Stimulated activated CD8-positive, alpha-beta memory T cell treated with anti-CD3 and anti-CD28 coated beads, Interleukin-15, amount 100 ng/mL, for 1 hour (primary cell): ENCODE measurements at regions not wholly inside any gene's neighbourhood (a gene's known extent, or its start where the extent isn't known, plus 50 kb on each side); places are given as distances from the start of the nearest gene placed in this dataset.
"Not testable (repeated sequence)": the region's sequence is repeated elsewhere in the genome, so short reads cannot be mapped to it uniquely, and the experiment has no call there.

Source experiments
- DNase-seq: peaks from one replicate; pipeline ENCODE4 v3.0.0-alpha.2; 2020; ENCODE audit warnings: low read depth

DNA sequence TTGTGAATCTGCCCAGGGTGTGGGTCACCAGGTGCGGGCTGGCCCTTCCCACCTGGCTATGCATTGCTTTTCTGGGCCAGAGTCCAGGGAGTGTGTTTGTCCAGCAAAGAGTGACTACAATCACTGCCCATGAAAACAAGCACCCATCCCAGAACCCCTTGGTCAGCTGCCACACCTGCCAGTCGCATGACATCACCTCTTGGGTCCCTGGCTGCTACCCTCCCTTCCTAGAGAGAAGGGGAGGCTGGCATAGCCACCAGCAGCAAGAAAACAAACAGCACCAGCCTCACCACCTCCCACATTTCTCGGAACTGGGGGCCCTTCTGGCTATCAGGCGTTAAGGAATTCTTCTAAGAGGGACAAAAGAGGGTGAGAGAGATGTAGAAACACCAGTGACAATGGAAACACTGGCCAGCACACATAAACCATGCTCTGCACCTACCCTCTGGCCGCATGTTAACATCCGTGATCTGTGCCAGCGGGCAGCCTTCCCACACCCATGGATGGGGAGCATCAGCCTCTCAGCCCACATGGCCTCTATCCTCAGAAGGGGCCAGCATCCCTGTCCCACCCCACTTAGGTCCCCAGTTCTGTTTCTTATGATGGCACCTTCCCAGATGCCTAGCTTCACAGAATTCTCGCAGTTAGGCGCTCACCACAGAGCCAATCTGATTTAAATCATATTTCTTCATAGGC lies 109.7 kb upstream of the GLI2 start:
- no peak for DNase-seq

GRCh38 chr2:120626566-120626965 lies 109.1 kb upstream of the GLI2 start:
- no peak for DNase-seq

- DNase-seq, result no peak
These were observed 107.4 kb upstream of the GLI2 start for GRCh38 chr2:120628248-120628647.

DNA sequence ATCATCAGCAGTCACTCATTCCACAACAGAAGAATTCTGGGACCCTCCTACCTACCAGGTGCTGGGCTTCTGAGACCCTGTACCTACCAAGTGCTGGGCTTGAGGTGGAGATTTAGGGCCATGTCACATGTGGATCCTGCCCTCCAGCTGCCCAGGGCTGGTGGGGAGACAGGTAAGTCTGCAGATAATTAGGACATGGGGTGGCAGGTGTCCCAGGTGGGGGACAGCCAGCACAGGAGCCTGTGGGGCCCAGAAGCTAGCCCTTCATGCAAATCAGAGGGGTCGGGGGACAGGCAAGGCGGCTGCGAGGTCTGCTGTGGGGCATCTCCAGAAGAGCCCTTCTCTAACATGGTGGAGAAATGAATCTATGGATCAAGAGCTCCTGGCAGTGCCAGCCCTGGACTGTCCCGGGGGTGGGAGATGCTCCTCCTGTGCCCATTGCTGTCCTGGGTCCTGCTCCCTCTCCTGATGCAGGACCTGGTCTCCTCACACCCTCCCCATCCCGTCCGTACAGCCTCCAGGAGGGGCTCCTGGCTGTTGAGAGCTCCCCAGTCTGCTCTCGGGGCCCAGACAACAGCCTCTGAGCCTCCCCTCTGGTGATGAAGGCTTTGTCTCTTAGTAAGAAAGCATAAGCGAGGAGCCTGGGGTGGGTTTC lies 106.3 kb upstream of the GLI2 start:
- no peak for DNase-seq

GRCh38 chr2:120630031-120630701 lies 105.5 kb upstream of the GLI2 start:
- no peak for DNase-seq

- no peak for DNase-seq
These were observed 104.4 kb upstream of the GLI2 start for GRCh38 chr2:120631236-120631635.

DNA sequence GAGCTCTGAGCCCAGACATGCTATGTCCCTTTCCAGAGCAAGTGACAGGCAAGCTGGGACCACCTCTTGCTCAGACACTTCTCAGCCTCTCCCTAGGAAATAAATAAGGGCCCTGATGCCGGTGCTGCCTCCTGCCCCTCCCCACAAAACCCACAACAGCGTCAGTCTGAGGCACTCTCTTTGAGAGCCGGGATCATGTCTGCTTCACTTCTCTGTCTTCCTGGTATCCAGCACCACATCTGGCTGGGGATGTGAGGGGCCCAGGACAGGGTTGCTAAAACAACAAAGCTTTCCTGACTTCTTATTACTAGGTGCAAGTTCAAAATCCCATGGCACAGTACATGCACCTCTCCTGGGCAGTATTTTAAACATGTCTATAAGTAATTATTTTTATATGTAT lies 103.9 kb upstream of the GLI2 start:
- no peak for DNase-seq

- DNase-seq, result no peak
These were observed 102.6 kb upstream of the GLI2 start for GRCh38 chr2:120632796-120633646.

DNA sequence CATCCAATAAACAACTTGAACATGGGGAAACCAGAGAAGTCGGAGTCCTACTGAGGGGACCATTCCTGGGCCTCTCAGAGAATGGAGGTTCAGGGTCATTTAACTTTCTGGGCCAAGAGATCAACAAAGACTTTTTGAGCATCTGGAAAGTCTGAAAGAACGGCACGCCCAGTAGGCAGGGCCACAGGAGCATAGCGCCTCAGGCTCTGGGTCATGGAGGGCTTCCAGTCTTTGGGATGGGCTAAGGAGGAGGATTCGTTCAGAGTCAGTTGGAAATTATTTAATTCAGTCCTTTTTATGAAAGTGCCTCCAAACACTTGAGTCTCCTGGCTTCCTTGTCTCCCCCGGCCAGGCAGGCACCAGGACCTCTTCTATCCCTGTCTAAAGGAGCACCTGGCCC lies 101.1 kb upstream of the GLI2 start:
- no peak for DNase-seq

DNA sequence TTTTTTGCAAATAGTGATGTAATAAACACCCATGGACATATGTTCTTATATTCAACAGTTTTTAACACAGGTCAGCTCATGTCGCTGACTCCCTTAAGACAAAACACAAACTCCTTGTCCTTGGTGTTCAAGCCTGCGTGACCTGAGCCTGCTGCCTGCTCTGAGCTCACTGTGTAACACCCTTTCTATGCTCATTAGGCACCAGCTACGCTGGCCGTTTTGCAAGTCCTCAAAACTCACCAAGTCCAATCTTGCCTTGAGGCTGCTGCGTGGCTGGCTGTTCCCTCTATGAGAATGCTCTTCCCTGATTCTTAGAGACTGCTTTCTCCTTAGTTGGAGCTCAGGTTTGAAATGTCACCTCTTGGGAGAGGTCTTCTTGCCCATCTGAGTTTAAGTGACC lies 100.5 kb upstream of the GLI2 start:
- no peak for DNase-seq

GRCh38 chr2:120637847-120638246 lies 97.8 kb upstream of the GLI2 start:
- no peak for DNase-seq

GRCh38 chr2:120638450-120638849 lies 97.2 kb upstream of the GLI2 start:
- DNase-seq, result no peak

GRCh38 chr2:120641366-120641771 lies 94.3 kb upstream of the GLI2 start:
- DNase-seq, result no peak

DNA sequence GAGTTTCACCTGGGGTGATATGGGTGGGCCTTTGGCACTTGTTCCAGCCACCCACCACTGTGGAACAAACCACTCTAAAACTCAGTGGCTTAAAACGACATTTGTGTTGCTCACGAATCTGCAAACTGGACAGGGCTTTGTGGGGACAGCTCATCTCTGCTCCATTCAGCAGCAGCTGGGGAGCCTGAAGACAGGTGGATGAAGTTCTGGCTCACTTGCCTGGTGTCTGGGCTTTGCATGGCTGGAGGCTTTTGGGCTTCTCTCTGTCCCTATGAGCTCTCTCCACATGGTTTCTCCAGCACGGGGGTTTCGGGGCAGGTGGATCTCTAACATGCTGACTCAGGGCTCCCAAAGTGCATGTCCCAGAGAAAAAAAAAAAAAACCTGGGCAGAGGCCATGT lies 93.0 kb upstream of the GLI2 start:
- no peak for DNase-seq

- DNase-seq, result no peak
These were observed 88.7 kb upstream of the GLI2 start for GRCh38 chr2:120646994-120647393.

GRCh38 chr2:120647487-120647886 lies 88.2 kb upstream of the GLI2 start:
- no peak for DNase-seq

DNA sequence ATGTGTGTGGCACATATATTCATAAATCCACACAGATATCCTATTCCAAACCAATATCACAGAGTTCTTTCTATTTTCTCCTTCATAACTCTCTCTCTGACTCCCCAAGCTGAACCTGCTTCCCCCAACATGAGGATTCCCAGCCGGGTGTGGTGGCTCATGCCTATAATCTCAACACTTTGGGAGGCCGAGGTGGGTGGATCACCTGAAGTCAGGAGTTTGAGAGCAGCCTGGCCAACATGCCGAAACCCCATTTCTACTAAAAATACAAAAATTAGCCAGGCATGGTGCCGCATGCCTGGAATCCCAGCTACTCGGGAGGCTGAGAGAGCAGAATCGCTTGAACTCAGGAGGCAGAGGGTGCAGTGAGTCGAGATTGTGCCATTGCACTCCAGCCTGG lies 86.3 kb upstream of the GLI2 start:
- not testable (repeated sequence) for DNase-seq

DNA sequence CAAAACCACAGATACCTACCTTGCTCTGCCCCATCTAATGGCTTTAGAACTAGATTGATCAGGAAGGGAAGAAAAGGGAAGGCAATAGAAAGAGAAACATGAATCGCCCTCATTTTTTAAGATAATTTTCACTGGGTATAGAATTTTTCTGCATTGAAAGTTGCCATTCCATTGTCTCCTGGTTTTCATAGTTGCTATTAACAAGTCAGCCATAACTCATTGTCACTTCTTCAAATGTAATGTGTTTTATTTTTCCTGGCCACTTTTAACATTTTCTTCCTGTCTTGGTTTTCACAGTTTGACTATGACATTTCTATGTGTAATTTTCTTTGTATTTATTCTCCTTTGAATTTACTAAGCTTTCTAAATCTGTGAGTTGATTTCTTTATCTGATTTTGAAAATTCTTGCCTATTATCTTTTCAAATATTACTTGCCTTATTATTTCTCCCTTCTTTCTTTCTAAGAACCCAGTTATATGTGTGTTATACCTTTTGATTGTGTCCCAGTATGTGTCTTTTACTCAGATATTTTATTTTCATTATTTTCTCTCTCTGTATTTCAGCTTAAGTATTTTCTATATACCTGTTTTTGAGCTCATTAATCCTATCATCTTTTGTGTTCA lies 85.5 kb upstream of the GLI2 start:
- DNase-seq, result no peak

GRCh38 chr2:120651818-120652217 lies 83.8 kb upstream of the GLI2 start:
- DNase-seq, result no peak

DNA sequence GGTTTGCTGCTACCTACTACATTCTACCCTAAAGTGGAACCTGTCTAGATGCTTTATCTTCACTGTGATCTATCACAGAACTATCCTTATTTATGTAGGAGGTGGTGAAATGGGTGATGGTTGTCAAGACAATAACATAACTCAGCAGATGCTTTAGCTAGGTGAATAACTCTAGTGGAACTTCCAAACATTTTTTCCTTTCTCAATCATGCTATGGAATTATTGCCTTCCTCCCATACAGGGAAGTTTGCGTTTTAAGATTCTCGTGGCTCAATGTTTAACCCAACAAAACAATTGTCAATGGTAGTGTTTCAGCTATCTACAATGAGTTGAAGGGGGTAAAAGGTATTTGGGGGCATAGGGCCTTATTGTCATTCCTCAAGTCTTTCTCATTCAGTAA lies 82.6 kb upstream of the GLI2 start:
- DNase-seq, result no peak

- DNase-seq, result no peak
These were observed 81.8 kb upstream of the GLI2 start for GRCh38 chr2:120653871-120654270.
